ENCODE measurements at regions not wholly inside any gene's neighbourhood (a gene's known extent, or its start where the extent isn't known, plus 50 kb on each side); places are given as distances from the start of the nearest gene placed in this dataset.

GRCh38 chr10:124225467-124226270 lies 132.3 kb upstream of the CHST15 start:
- Mint-ChIP-seq H3K27me3 (ENCODE audit: low read depth) (no peaks in the 10 kb centered on the region), H3K9me3 (no peaks in the 10 kb centered on the region), H3K4me1 (ENCODE audit: low read depth) (no peaks in the 10 kb centered on the region), H3K36me3 (ENCODE audit: insufficient read depth) (no peaks in the 10 kb centered on the region), H3K4me3 (no peak overlapping the region)
- DNase-seq: no peak
- ATAC-seq: peak; percentile 20 to 48

- no peaks in the 10 kb centered on the region for H3K9me3 Mint-ChIP-seq
- H3K27me3 Mint-ChIP-seq (ENCODE audit: low read depth): peaks cover 5% of the 10 kb centered on the region
- no peaks in the 10 kb centered on the region for H3K36me3 Mint-ChIP-seq (ENCODE audit: insufficient read depth)
- no peak overlapping the region for H3K4me3 Mint-ChIP-seq
- no peak for DNase-seq
- ATAC-seq: peak in 1 of 2 donors; percentile 10
- H3K4me1 Mint-ChIP-seq (ENCODE audit: low read depth): no peaks in the 10 kb centered on the region
These were observed 131.7 kb upstream of the CHST15 start for GRCh38 chr10:124225029-124225466.

DNA sequence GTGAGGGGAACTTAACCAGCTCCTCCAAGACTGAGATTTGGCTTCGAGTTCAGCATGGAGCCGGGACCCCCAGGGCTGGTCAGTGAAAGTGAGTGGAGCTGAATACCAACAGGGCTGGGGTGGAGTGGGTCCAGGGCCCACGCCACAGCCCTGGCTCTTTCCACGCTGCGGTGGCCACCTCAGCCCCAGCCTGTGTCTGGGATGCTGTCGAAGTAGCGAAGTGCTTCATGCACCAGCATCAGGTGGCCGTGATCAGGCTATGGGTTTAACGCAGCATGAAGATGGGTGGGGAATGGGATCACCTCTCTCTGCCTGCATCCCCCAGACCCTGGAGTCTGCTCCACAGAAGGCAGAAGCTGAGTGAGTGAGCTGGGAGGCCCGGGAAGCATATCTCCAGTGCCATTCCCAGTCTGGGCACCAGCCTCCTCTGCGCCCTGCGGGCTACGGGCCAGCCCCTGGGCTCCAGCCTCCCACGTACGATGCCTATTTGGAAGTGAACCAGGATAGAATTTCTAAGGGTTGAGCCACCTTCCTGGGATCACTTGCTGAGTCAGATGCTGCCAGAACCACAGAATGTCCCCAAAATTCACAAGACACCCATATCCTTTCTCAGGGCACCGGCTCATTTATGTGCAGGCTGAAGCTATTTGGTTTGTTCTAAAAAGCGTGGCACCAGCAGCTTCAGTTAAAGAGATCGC lies 131.1 kb upstream of the CHST15 start:
- Mint-ChIP-seq H3K27me3 (ENCODE audit: low read depth) (peaks cover 8% of the 10 kb centered on the region), H3K4me1 (ENCODE audit: low read depth) (no peaks in the 10 kb centered on the region), H3K4me3 (no peak overlapping the region), H3K9me3 (no peaks in the 10 kb centered on the region), H3K36me3 (ENCODE audit: insufficient read depth) (no peaks in the 10 kb centered on the region)
- DNase-seq (no peak), ATAC-seq (peak in 1 of 2 donors; percentile 5)

DNA sequence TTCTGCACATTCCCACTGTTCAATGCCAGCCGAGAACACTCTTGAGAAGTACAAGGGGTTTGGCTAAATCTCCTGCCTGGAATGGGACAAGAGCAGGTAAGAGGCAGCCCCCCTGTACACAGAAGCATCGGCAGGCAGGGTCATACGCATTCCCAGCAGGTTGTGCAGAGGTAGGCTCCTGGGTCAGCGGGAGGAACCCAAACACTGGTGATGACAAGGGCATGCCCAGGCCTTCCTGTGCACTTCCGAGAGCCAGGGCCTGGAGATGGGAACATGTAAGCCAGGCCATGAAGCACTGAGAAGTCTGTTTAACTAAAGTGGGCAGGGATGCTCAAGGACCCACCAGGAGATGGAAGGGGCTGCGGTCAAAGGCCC lies 130.3 kb upstream of the CHST15 start:
- H3K4me3 Mint-ChIP-seq: no peak overlapping the region
- H3K27me3 Mint-ChIP-seq (ENCODE audit: low read depth): peaks cover 8% of the 10 kb centered on the region
- ATAC-seq: no peak
- H3K9me3 Mint-ChIP-seq: no peaks in the 10 kb centered on the region
- H3K36me3 Mint-ChIP-seq (ENCODE audit: insufficient read depth): no peaks in the 10 kb centered on the region
- no peak for DNase-seq
- H3K4me1 Mint-ChIP-seq (ENCODE audit: low read depth): no peaks in the 10 kb centered on the region

DNA sequence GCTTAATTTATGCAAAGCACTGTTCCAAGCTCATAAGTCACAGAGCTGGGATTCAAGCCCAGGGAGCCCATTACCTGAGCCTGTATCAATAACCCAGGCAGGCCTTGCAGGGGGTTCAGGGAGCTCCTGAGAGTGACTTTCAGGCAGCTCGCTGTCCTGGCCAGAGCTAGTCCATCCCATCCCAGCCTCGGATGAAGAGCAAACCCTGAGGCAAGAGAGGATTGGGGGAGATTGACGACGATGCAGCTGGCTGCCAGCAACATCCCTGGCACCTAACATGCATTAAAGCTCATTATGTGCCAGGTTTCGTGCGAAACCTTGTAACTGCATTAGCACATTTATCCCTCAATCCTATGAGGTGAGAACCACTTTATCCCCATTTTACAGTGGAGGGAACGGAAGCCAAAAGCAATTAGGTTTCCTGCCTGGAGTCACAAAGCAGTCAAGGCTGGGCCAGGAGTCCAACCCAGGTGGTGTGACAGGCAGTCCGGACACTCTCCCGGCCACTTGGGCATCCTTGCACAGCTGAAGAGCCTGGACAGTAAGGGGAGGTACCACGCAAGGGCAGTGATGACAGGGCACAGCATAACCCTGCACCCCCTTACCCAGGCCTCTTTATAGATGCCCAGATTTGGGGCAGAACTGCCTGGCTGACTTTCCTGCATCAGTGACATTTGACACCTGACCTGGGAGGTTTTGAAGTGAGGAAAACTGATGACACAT lies 129.8 kb upstream of the CHST15 start:
- ATAC-seq (no peak), DNase-seq (no peak)
- Mint-ChIP-seq H3K36me3 (ENCODE audit: insufficient read depth) (no peaks in the 10 kb centered on the region), H3K4me3 (no peak overlapping the region), H3K9me3 (no peaks in the 10 kb centered on the region), H3K4me1 (ENCODE audit: low read depth) (no peaks in the 10 kb centered on the region), H3K27me3 (ENCODE audit: low read depth) (peaks cover 8% of the 10 kb centered on the region)

DNA sequence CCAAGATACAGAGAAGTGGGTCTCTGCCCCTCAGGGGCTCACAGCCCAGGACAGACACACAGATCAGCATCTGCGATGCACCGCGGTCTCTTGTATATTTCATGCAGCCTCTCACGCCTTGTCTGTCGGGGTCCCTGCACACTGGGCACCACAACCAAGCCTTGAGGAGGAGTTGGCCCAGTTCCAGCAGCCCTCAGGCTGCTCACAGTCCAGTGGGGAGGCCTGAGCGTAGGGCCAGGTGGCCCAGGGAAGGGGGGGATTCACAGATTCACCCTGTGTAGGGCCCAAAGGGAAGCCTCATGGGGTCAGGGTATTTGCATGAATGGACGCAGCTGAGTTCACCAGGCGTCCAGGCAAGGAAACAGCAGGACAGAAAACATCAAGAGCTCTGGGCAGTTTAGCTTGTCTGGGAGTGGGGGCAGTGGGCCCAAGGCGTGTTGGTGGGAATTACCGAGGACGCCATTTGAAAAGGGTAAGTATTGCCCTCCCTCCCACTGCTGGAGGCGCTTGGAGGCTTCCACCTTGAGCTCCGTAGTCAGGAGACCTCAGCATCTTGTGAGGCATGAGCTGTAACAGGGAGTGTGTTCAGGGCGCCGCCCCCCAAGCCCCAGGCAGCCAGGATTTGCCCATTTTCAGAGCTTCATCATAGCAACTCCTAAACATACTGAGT lies 129.1 kb upstream of the CHST15 start:
- peaks cover 8% of the 10 kb centered on the region for H3K27me3 Mint-ChIP-seq (ENCODE audit: low read depth)
- no peak overlapping the region for H3K4me3 Mint-ChIP-seq
- DNase-seq: no peak
- no peaks in the 10 kb centered on the region for H3K4me1 Mint-ChIP-seq (ENCODE audit: low read depth)
- no peaks in the 10 kb centered on the region for H3K36me3 Mint-ChIP-seq (ENCODE audit: insufficient read depth)
- ATAC-seq: no peak
- H3K9me3 Mint-ChIP-seq: no peaks in the 10 kb centered on the region

DNA sequence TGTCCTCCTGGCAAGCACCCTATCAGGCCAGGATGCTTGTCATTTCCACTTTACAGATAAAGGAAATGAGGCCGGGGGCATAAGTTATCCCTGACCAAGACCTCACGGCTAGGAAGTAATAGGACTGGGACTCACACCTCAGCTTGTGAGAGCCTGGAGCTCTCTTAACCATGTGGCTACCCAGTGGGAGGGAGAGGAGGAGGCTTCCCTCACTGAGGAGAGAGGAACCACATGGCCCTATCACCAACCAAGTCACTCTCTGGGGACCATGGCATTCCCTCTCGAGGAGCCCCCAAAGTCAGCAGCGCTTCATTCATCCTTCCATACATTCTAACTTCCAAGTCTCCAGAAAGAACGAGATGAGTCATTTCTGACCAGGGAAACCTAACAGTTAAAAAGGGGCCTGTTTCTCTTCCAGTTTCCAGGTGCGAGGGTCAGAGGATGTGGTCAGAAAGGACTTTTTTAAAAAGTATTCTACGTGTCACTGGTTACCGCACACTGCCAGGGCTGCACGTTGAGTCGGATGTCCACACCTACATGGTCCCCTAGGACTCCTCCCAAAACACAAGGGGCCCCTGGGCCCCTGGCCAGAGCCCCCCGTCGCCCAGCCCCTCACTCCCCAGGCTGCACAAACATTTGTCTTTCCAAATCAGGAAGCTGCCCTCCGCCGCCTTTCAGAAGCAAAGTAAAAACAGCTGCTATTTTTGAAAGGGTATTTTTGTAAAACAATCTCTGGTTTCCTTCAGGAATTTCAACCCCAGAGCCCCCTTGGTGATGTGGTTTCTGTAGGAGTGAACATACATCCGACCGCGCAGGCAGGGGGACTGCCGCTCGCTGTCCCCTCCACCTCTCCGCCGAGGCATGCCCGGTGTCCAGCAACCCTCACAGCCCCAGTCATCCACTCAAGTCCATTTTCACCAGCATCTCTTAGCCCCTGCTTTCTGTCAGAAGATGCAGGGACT lies 128.2 kb upstream of the CHST15 start:
- ATAC-seq (no peak), DNase-seq (no peak)
- no peaks in the 10 kb centered on the region for H3K4me1 Mint-ChIP-seq (ENCODE audit: low read depth)
- no peaks in the 10 kb centered on the region for H3K36me3 Mint-ChIP-seq (ENCODE audit: insufficient read depth)
- no peaks in the 10 kb centered on the region for H3K9me3 Mint-ChIP-seq
- no peak overlapping the region for H3K4me3 Mint-ChIP-seq
- peaks cover 13% of the 10 kb centered on the region for H3K27me3 Mint-ChIP-seq (ENCODE audit: low read depth)

DNA sequence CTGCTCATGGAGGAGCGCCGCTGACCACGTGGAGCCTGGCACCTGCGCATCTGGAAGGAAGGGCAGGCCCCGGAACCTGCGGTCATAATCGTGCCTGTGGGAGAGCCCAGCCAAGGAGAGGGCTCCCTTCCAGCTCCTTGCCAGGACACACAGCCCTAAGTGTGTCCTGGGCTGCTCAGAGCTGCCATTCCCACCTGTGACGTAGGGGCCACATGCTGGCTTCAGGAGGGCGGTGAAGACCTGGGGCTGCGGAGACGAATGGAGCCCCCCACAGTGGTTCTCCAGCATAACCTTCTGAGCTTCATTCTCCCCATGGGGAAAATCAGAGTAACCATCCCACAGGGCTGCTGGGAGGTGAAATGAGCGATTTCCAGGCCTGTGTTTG lies 127.6 kb upstream of the CHST15 start:
- H3K4me3 Mint-ChIP-seq: no peak overlapping the region
- no peak for DNase-seq
- H3K9me3 Mint-ChIP-seq: no peaks in the 10 kb centered on the region
- H3K27me3 Mint-ChIP-seq (ENCODE audit: low read depth): peaks cover 13% of the 10 kb centered on the region
- no peaks in the 10 kb centered on the region for H3K4me1 Mint-ChIP-seq (ENCODE audit: low read depth)
- no peaks in the 10 kb centered on the region for H3K36me3 Mint-ChIP-seq (ENCODE audit: insufficient read depth)
- no peak for ATAC-seq

- DNase-seq: no peak
- peaks cover 13% of the 10 kb centered on the region for H3K27me3 Mint-ChIP-seq (ENCODE audit: low read depth)
- no peaks in the 10 kb centered on the region for H3K9me3 Mint-ChIP-seq
- H3K4me1 Mint-ChIP-seq (ENCODE audit: low read depth): no peaks in the 10 kb centered on the region
- no peak for ATAC-seq
- H3K4me3 Mint-ChIP-seq: no peak overlapping the region
- no peaks in the 10 kb centered on the region for H3K36me3 Mint-ChIP-seq (ENCODE audit: insufficient read depth)
These were observed 127.1 kb upstream of the CHST15 start for GRCh38 chr10:124220547-124220946.

DNA sequence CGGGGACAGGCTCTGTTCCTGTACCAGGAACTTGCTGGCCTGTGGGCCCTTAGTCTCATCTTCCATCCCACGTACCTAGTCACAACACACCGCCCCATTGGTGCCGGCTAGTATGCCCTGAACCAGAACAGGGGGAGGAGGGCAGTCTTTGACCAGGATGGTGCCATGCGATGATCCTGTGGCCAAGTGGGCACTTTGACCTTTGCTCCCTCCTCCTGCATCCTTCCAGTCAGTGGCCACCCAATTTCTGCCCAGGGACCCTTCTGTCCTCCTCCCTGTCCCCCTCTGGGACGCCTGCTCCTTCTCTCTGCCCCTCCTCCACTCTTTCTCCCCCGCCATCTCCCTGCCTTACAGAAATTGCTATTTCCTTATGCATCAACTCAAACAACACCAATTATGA lies 126.3 kb upstream of the CHST15 start:
- no peaks in the 10 kb centered on the region for H3K9me3 Mint-ChIP-seq
- H3K4me1 Mint-ChIP-seq (ENCODE audit: low read depth): no peaks in the 10 kb centered on the region
- ATAC-seq (no peak), DNase-seq (no peak)
- H3K4me3 Mint-ChIP-seq: no peak overlapping the region
- H3K27me3 Mint-ChIP-seq (ENCODE audit: low read depth): peaks cover 13% of the 10 kb centered on the region
- no peaks in the 10 kb centered on the region for H3K36me3 Mint-ChIP-seq (ENCODE audit: insufficient read depth)

DNA sequence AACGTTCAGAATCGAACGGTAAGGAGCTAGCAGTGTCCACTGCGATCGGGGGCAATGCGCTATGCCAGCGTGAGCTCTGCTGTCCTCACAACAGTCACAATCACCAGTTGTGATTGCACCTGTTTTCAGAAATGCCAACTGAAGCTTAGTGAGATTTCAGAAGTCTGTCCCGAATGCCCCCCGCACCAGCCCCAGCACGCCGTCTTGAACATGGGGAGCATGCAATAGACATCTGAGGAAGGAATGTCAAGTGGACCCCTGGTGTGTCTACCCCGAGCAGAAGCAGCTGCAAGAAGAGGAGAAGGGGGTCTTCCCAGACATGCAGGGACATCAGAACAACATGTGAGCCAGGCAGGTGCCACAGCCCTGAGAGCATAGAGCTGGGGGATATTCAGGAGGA lies 125.7 kb upstream of the CHST15 start:
- Mint-ChIP-seq H3K4me3 (no peak overlapping the region), H3K27me3 (ENCODE audit: low read depth) (peaks cover 13% of the 10 kb centered on the region), H3K9me3 (no peaks in the 10 kb centered on the region), H3K4me1 (ENCODE audit: low read depth) (no peaks in the 10 kb centered on the region), H3K36me3 (ENCODE audit: insufficient read depth) (no peaks in the 10 kb centered on the region)
- no peak for ATAC-seq
- no peak for DNase-seq

- DNase-seq (no peak), ATAC-seq (no peak)
- Mint-ChIP-seq H3K4me1 (ENCODE audit: low read depth) (no peaks in the 10 kb centered on the region), H3K27me3 (ENCODE audit: low read depth) (peaks cover 13% of the 10 kb centered on the region), H3K36me3 (ENCODE audit: insufficient read depth) (no peaks in the 10 kb centered on the region), H3K9me3 (no peaks in the 10 kb centered on the region), H3K4me3 (no peak overlapping the region)
These were observed 124.8 kb upstream of the CHST15 start for GRCh38 chr10:124217906-124218804.

DNA sequence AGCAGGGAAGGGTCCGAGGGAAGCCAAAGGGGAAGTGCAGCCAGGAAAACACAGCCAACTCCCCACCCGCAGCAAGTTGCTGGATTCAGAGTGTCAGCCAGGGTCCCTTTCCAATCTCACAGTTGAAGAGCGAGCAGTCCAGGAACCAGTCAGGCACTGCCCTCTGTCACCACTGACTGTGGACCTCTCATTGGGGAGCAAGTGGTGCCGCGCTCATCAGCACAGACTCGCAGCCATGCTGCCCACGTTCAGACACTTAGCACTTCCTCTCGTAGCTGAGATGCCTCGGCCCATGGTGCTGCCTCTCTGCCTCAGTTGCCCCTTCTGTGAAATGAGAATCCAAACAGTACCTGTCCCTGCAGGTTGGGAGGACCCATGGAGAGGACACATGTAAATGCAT lies 123.6 kb upstream of the CHST15 start:
- Mint-ChIP-seq H3K4me3 (no peak overlapping the region), H3K9me3 (no peaks in the 10 kb centered on the region), H3K27me3 (ENCODE audit: low read depth) (peaks cover 13% of the 10 kb centered on the region), H3K36me3 (ENCODE audit: insufficient read depth) (no peaks in the 10 kb centered on the region), H3K4me1 (ENCODE audit: low read depth) (no peaks in the 10 kb centered on the region)
- no peak for ATAC-seq
- no peak for DNase-seq
